Effector memory CD4-positive, alpha-beta T cell (primary cell): ENCODE measurements at regions not wholly inside any gene's neighbourhood (a gene's known extent, or its start where the extent isn't known, plus 50 kb on each side); places are given as distances from the start of the nearest gene placed in this dataset.

Experiments
- DNase-seq, 3 donors: peaks; one replicate each; pipeline ENCODE4 v3.0.0-alpha.2; 2020
- H3K27ac ChIP-seq: 2 replicates; pipeline ENCODE4 v1.7.0; 2013; ENCODE audit warnings: mild to moderate bottlenecking, low read length, moderate library complexity; ENCODE audit not compliant: insufficient read depth, poor library complexity, severe bottlenecking
- H3K27me3 ChIP-seq: replicated peaks from 2 replicates; pipeline ENCODE4 v1.7.0; 2013; ENCODE audit warnings: mild to moderate bottlenecking, low read length; ENCODE audit not compliant: insufficient read depth, control insufficient read depth, poor library complexity, severe bottlenecking
- H3K36me3 ChIP-seq: 2 replicates; pipeline ENCODE4 v1.7.0; 2013; ENCODE audit warnings: mild to moderate bottlenecking, low read length, moderate library complexity; ENCODE audit not compliant: control insufficient read depth, insufficient read depth
- H3K4me1 ChIP-seq: 2 replicates; pipeline ENCODE4 v1.7.0; 2013; ENCODE audit warnings: low read length, mild to moderate bottlenecking; ENCODE audit not compliant: control insufficient read depth, insufficient read depth, poor library complexity, severe bottlenecking
- H3K4me3 ChIP-seq: 2 replicates; pipeline ENCODE4 v1.7.0; 2013; ENCODE audit warnings: low read length, low read depth, mild to moderate bottlenecking; ENCODE audit not compliant: insufficient read depth, poor library complexity, severe bottlenecking
- H3K9me3 ChIP-seq: 2 replicates; pipeline ENCODE4 v1.7.0; 2013; ENCODE audit warnings: mild to moderate bottlenecking, low read length, moderate library complexity; ENCODE audit not compliant: control insufficient read depth

DNA sequence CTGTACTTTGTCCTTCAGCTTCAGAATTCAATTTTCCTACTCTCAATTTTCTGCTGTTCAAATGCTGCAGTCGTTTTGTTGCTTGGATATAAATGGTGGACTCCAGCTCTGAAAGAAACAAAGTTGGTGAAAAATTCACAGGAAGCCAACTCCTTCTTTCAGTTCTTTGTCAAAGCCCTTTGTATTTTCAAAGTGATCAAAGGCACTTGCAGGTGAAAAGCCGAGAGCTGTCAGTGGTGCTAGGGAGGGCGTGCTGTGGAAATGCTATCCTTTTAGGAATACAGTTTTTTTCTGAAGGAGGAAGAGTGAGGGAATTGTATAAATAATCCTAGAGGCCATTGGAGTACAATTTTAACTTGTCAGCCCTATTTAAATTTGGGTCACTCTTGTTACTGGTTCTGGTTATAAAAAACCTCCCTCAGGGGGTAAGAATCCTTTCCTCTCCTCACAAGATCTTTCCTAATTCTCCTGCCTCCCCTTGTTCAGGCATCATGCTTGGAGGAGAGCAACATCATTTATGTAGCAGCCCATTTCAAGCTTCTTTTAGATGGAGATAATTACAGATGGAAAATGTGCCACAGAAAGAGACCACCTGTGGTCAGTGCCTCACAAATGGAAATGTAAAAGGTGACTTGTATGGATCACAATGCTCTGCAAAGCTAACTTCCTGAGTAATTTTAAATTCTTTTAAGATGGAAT, 62.5 kb upstream of the GHR start:
- no peak for DNase-seq
- H3K4me3 ChIP-seq = no peak overlapping the region
- no peaks in the 10 kb centered on the region for H3K4me1 ChIP-seq
- no peak overlapping the region for H3K27ac ChIP-seq
- no peaks in the 10 kb centered on the region for H3K27me3 ChIP-seq
- no peaks in the 10 kb centered on the region for H3K36me3 ChIP-seq
- H3K9me3 ChIP-seq = no peaks in the 10 kb centered on the region

DNA sequence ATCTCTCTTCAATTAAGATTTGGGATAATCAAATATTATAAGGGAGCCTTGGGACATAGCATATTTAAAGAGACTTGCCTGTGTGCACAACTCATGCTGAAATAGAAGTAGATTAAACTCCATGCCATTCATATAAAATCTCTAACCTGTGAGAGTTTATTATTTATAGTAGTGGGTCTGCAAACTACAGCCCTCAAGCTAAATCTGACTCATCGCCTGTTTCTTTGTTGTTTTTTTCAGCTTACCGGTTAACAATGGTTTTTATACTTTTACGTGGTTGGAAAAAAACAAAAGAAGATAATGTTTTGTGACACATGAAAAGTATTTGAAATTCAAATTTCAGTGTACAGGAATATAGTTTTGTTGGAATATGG, 61.9 kb upstream of the GHR start:
- Histone ChIP-seq H3K4me3 (no peak overlapping the region), H3K27ac (no peak overlapping the region), H3K4me1 (no peaks in the 10 kb centered on the region), H3K9me3 (no peaks in the 10 kb centered on the region), H3K36me3 (no peaks in the 10 kb centered on the region), H3K27me3 (no peaks in the 10 kb centered on the region)
- no peak for DNase-seq

DNA sequence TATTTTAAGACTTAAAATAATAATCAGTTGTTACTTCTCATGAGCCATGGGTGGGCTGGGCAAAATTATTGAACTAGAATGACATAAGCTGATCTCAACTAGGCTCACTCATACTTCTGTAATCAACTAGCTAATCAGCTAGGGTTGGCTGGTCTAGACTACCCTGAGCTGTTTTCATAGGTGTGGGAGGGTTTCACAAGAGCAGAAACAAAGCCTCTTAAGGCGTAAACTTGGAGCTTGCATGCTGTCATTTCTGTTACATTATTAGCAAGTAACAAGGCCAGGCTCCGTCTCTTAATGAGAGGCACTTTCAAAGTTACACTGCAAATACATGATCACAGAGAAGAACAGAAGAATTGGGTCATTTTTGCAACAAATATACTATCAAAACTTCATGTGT, 57.2 kb upstream of the GHR start:
- no peak for DNase-seq

More for the DNA sequence above, 57.2 kb upstream of the GHR start:
- no peak overlapping the region for H3K27ac ChIP-seq
- H3K27me3 ChIP-seq = no peaks in the 10 kb centered on the region
- no peaks in the 10 kb centered on the region for H3K9me3 ChIP-seq
- H3K4me3 ChIP-seq = no peak overlapping the region
- H3K36me3 ChIP-seq = no peaks in the 10 kb centered on the region
- H3K4me1 ChIP-seq = no peaks in the 10 kb centered on the region
